Aorta (tissue), 5 donors: ENCODE measurements at regions not wholly inside any gene's neighbourhood (a gene's known extent, or its start where the extent isn't known, plus 50 kb on each side); places are given as distances from the start of the nearest gene placed in this dataset.
"Not testable (repeated sequence)": the region's sequence is repeated elsewhere in the genome, so short reads cannot be mapped to it uniquely, and the experiment has no call there.

Source experiments
- ATAC-seq: fragments of 200-7000 bp; cut with Tn5 transposase; one replicate; pipeline ENCODE4 v1.9.1; 2022; ENCODE audit warnings: moderate library complexity; ENCODE audit not compliant: low FRiP score
- DNase-seq, 2 donors: peaks; one replicate each; pipeline ENCODE4 v3.0.0-alpha.2; 2020
- H3K27ac ChIP-seq, 2 donors: one replicate each; pipeline ENCODE4 v1.5.1; 2013; ENCODE audit warnings: low read length in 2 of 2, mild to moderate bottlenecking in 2 of 2, moderate library complexity in 2 of 2, control low read depth in 1 of 2, inconsistent platforms in 1 of 2, low read depth in 1 of 2
- H3K27me3 ChIP-seq, 2 donors: one replicate each; pipeline ENCODE4 v1.6.1; 2013; ENCODE audit warnings: control low read depth in 1 of 2, low read length in 1 of 2, mild to moderate bottlenecking in 1 of 2, moderate library complexity in 1 of 2; ENCODE audit not compliant: insufficient read depth in 2 of 2, control insufficient read depth in 1 of 2
- H3K36me3 ChIP-seq, 2 donors: one replicate each; pipeline ENCODE4 v1.6.1; 2013; ENCODE audit warnings: control low read depth in 1 of 2, low read length in 1 of 2, mild to moderate bottlenecking in 1 of 2; ENCODE audit not compliant: insufficient read depth in 2 of 2, control insufficient read depth in 1 of 2
- H3K4me1 ChIP-seq, 2 donors: one replicate each; pipeline ENCODE4 v1.6.1; 2013; ENCODE audit warnings: low read length in 2 of 2, control low read depth in 1 of 2, mild to moderate bottlenecking in 1 of 2, moderate library complexity in 1 of 2; ENCODE audit not compliant: insufficient read depth in 2 of 2, control insufficient read depth in 1 of 2
- H3K4me3 ChIP-seq, 2 donors: one replicate each; pipeline ENCODE4 v1.5.1; 2013; ENCODE audit warnings: low read length in 2 of 2, control low read depth in 1 of 2, mild to moderate bottlenecking in 1 of 2
- H3K9me3 ChIP-seq: one replicate; pipeline ENCODE4 v1.6.1; 2013; ENCODE audit warnings: mild to moderate bottlenecking, low read length; ENCODE audit not compliant: control insufficient read depth
- WGBS, 2 donors: extraction: QIAGEN DNeasy Blood & Tissue Kit; methylation state at CpG; one replicate each; pipeline ENCODE4 v1.1.7; 2013; 5-methylcytosine and 5-hydroxymethylcytosine counted together
- intact Hi-C, 2 donors: fragments of 100-400 bp; cut with DNase I; formaldehyde crosslinking; loops; one replicate each; pipeline versions ENCODE4 v1.14.2 to v1.15.0; 2022
- donor health status: healthy with polysubstance abuse.
- donor health status: Bipolar disorder and iron deficiency.
- donor health status: DM: no; HTN: no; CAD: no.
- donor health status: DM: no; HTN: no; CAD: no.
- donor health status: DM: yes; HTN: yes; CAD: no.

DNA sequence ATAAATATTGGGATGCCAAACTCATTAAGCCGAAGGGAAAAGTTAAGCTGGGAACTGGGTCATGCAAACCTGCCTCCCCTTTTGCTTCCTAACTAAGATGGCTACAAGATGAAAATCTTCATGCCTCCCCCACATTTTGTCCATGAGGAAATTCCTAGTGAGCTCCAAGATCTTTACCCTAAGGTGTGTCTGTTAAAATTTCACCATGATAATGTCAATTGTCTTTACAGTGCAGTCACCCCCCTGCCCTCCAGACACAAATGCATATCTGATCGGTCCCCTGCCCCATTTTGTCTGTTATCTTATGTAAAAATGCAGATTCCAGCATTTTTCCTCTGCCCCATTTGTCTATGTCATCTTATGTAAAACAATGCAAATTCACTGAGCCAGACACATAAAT, 51.3 kb upstream of the GOLGA8Q start:
- ATAC-seq, H3K27ac ChIP-seq, H3K4me3 ChIP-seq, DNase-seq, H3K9me3 ChIP-seq, intact Hi-C loops, H3K4me1 ChIP-seq, H3K27me3 ChIP-seq, H3K36me3 ChIP-seq: not testable (repeated sequence)
- 82 to 94% methylated on average over 1 of the region's 2 CpGs for WGBS, 2 donors
